Stomach (tissue), 4 donors: ENCODE measurements at regions not wholly inside any gene's neighbourhood (a gene's known extent, or its start where the extent isn't known, plus 50 kb on each side); places are given as distances from the start of the nearest gene placed in this dataset.

Experiments used
- POLR2A ChIP-seq, 4 donors: fragments of 450-650 bp; IDR thresholded peaks; one replicate each; pipeline ENCODE4 v1.6.1; 2016; ENCODE audit warnings: antibody characterized with exemption in 4 of 4, control low read depth in 2 of 4, mild to moderate bottlenecking in 1 of 4, moderate library complexity in 1 of 4
- TF ChIP-seq, protein P1 (sequence below), 7 experiments: fragments of 450-650 bp in 4 of 7; fragments of 200-600 bp in 3 of 7; sonication (generic) in 3 of 7; IDR thresholded peaks; one replicate each; pipeline ENCODE4 v1.5.1; 2016 to 2019; ENCODE audit warnings: antibody characterized with exemption in 7 of 7, control low read depth in 2 of 7, mild to moderate bottlenecking in 1 of 7

DNA sequence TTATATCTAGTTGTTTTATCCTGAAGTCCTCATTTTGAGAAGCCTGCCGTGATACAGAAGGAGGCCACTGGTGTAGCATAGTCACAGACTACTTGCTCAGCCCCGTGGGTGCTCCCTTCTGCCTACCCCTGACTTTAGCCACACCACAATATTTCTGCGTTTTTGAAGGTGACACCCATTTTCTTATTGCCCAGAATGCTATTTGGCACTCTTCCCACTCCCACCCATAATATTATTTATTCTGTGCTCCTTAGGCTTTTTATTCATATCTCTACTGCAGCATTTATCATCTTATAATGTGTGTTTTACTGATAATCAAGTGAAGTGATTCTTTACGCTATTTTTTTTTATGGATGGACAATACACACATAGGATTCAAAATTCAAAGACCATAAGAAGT lies 107.3 kb downstream of the OR2B2 start:
- TF ChIP-seq, protein P1, sequence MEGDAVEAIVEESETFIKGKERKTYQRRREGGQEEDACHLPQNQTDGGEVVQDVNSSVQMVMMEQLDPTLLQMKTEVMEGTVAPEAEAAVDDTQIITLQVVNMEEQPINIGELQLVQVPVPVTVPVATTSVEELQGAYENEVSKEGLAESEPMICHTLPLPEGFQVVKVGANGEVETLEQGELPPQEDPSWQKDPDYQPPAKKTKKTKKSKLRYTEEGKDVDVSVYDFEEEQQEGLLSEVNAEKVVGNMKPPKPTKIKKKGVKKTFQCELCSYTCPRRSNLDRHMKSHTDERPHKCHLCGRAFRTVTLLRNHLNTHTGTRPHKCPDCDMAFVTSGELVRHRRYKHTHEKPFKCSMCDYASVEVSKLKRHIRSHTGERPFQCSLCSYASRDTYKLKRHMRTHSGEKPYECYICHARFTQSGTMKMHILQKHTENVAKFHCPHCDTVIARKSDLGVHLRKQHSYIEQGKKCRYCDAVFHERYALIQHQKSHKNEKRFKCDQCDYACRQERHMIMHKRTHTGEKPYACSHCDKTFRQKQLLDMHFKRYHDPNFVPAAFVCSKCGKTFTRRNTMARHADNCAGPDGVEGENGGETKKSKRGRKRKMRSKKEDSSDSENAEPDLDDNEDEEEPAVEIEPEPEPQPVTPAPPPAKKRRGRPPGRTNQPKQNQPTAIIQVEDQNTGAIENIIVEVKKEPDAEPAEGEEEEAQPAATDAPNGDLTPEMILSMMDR (IDR thresholded peaks at IDR 0.05): no peak
- TF ChIP-seq POLR2A (IDR thresholded peaks at IDR 0.05): no peak
